ENCODE measurements at regions not wholly inside any gene's neighbourhood (a gene's known extent, or its start where the extent isn't known, plus 50 kb on each side); places are given as distances from the start of the nearest gene placed in this dataset.

GRCh38 chr6:137936798-137937197, 69.7 kb downstream of the TNFAIP3 start:
- Histone ChIP-seq H3K79me2 (replicated peaks; ENCODE audit: insufficient read depth) (no peaks in the 10 kb centered on the region), H3K27me3 (ENCODE audit: insufficient read depth) (no peaks in the 10 kb centered on the region), H3K4me1 (ENCODE audit: insufficient read depth) (no peaks in the 10 kb centered on the region), H2AFZ (no peak overlapping the region), H3K36me3 (ENCODE audit: insufficient read depth) (0 out of 2 replicates have a peak, but pooled peaks cover 3% of the 10 kb centered on the region), H3K4me2 (no peak overlapping the region), H3K27ac (ENCODE audit: low read depth) (no peak overlapping the region), H3F3A (replicated peaks; ENCODE audit: low read depth) (no peaks in the 10 kb centered on the region), H4K20me1 (replicated peaks; ENCODE audit: insufficient read depth) (no peaks in the 10 kb centered on the region), H3K9me2 (ENCODE audit: insufficient read depth) (no peaks in the 10 kb centered on the region), H3K4me3 (no peak overlapping the region)
- TF ChIP-seq STAT1 (IDR thresholded peaks at IDR 0.05; ENCODE audit: unreplicated experiment) (no peak), NANOG (IDR thresholded peaks at IDR 0.05; ENCODE audit: borderline replicate concordance) (no peak), CREB1 (CRISPR knock-in tag; IDR thresholded peaks at IDR 0.05; ENCODE audit: low read depth) (no peak), REST (IDR thresholded peaks at IDR 0.05; ENCODE audit: unreplicated experiment) (no peak), CTCF (conservative IDR thresholded peaks at IDR 0.05; ENCODE audit: low read depth in 2 of 2) (no peak), ZNF331 (CRISPR knock-in tag; IDR thresholded peaks at IDR 0.05; ENCODE audit: low read depth) (no peak), JUNB (IDR thresholded peaks at IDR 0.05; ENCODE audit: unreplicated experiment) (no peak), EZH2 (IDR thresholded peaks at IDR 0.05; ENCODE audit: low read depth, unreplicated experiment) (no peak), POLR2AphosphoS5 (IDR thresholded peaks at IDR 0.05; ENCODE audit: low read depth) (no peak), ZNF462 (CRISPR knock-in tag; IDR thresholded peaks at IDR 0.05) (no peak), ETS1 (IDR thresholded peaks at IDR 0.05) (no peak), EZH2phosphoT487 (IDR thresholded peaks at IDR 0.05; ENCODE audit: unreplicated experiment) (no peak), ZNF114 (CRISPR knock-in tag; IDR thresholded peaks at IDR 0.05) (no peak)
- DNase-seq (ENCODE audit: low spot score) (no peak), ATAC-seq (no peak)
- Mint-ChIP-seq H3K9me3 (peaks cover 7% of the 10 kb centered on the region), H3K4me3 (no peak overlapping the region), H3K27me3 (ENCODE audit: insufficient read depth, low read depth, poor library complexity) (peaks cover 3% of the 10 kb centered on the region), H3K27ac (no peak overlapping the region), H3K4me1 (no peaks in the 10 kb centered on the region), H3K36me3 (ENCODE audit: low read depth) (no peaks in the 10 kb centered on the region)
